ENCODE measurements at regions not wholly inside any gene's neighbourhood (a gene's known extent, or its start where the extent isn't known, plus 50 kb on each side); places are given as distances from the start of the nearest gene placed in this dataset.

DNA sequence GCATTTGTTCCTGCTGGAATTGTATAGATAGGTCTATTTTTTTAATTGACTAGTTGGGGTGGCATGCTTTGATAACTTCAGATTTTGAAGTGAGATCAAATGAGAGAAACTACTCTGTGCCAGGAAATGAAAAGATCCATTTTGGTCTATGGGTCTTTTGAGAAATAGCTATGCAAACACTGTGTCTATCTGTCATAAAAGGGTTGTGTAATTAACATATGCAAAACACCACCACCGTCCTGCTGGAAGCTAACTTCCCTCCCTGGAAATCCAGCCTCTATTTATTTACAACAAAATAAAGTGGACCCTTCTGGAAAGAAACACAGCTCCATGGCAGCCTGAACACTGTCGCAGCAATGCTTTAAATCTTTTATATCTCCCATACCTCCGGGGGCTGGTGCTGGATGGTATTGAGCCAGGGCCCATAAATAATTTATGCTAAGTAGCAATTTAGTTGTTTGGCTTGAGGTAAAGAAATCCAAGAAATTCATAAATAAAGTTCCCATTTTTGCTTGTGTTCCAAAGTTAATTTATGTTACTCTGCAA lies 244.2 kb upstream of the POU3F2 start:
- intact Hi-C loops (cut with micrococcal nuclease) = no loop called here

- intact Hi-C loops (cut with micrococcal nuclease) = no loop called here
Measured at GRCh38 chr6:98590997-98591396, 243.4 kb upstream of the POU3F2 start.

GRCh38 chr6:98593676-98594075 lies 240.7 kb upstream of the POU3F2 start:
- intact Hi-C loops (cut with micrococcal nuclease) = no loop called here

DNA sequence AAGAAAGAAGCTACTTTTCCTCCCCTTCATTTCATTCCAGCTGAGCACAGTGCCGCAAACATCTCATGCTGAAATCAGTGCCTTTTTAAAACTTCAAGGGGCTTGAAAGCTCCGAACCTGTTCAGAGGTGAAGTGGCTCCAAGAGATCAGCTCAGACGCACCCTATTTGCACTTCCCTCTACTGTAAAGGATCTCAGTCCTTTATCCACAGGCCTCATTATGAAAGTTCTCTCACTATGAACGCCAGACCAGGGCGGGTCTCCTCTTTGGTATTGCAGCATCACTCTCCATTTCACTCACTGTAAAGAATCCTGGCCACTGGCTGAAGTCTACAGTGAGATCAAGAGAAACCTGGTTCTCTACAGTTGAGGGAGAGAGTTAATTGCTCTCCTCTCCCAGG lies 232.7 kb upstream of the POU3F2 start:
- intact Hi-C loops (cut with micrococcal nuclease) = no loop called here

DNA sequence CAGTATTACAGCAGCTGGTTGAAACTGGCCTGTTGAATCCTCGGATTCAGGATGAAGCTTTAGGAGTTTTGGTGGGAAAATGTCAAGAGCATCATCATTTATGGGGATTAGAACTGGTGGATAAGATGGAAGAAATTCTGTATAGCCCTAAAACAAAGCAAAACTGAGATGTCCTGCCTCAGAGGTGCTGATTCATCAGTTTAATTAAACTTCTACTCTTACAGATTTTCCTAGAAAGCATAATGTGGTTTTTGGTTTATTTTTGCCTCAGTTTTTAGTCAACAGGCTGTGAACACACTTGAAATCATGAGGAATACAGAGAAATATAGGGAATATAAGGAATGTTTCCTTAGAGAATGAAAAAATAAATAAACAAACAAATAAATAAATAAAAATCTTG lies 228.7 kb upstream of the POU3F2 start:
- intact Hi-C loops (cut with micrococcal nuclease) = no loop called here

- intact Hi-C loops (cut with micrococcal nuclease) = no loop called here
Measured at GRCh38 chr6:98627129-98627775, 207.1 kb upstream of the POU3F2 start.

- intact Hi-C loops (cut with micrococcal nuclease) = no loop called here
Measured at GRCh38 chr6:98633886-98634285, 200.5 kb upstream of the POU3F2 start.

DNA sequence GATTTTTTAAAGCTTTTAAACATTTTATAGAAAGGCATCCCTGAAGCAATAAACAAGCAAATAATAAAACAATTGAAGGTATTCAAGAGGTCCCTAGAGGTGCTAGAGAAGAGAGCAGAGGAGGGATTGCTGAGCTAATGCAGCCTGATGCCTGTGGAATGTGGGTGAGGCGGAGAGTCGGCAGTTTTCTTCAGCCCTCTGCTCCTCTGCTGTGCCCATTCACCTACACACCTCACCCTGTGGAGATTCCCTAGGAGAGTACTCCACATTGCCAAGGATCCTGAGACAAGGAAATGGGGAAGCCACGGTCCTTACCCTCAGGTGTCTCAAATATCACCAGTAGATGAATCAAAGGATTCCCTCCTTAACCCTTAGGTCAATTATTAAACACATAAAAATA lies 199.8 kb upstream of the POU3F2 start:
- intact Hi-C loops (cut with micrococcal nuclease) = no loop called here

GRCh38 chr6:98635191-98635590 lies 199.2 kb upstream of the POU3F2 start:
- intact Hi-C loops (cut with micrococcal nuclease) = no loop called here

GRCh38 chr6:98636941-98637340 lies 197.4 kb upstream of the POU3F2 start:
- intact Hi-C loops (cut with micrococcal nuclease) = no loop called here

DNA sequence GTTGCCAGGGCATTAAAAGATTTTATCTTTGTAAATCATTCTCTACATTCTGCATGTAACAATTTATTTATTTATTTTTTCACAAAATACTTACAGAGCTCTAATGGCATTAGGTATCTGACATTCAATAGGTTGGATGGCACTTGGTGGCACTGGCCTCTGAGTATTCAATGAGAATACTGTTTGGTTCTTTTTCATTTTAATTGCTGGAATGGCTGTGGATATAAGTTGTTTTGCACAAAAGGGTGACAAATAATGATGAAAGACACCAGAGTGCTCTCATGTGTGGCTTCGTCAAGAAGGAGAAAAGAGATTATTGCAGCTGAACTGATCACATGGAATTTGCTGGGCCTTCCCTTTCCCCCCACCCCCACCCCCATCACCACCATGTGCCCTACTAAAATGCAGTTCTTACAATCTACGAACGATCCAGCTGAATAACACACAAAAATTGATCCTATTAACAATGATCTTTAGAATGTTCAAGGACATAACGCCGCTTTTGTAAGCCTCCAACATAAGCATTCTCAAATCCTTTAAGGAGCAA lies 195.2 kb upstream of the POU3F2 start:
- intact Hi-C loops (cut with micrococcal nuclease) = no loop called here

GRCh38 chr6:98640366-98640765 lies 194.0 kb upstream of the POU3F2 start:
- intact Hi-C loops (cut with micrococcal nuclease) = no loop called here

GRCh38 chr6:98641949-98642719 lies 192.2 kb upstream of the POU3F2 start:
- intact Hi-C loops (cut with micrococcal nuclease) = no loop called here

DNA sequence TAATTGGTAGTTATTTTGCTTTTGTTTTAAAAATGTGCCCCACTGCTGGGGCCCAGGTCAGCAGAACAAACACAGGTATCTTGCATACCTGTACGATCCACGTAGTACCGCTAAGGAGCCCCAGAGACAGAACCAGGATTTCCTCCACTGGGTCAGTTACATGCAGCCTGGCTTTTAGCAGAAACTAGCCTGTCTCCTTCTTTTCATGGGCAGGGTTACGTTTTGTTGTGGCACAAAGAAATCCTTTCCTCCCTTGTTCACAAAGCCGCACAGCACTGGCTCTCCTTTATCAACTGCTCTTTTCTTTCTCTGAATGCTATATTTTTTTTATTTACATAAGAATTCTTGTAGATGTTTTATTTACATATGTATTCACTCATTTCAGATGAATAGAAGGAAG lies 190.3 kb upstream of the POU3F2 start:
- intact Hi-C loops (cut with micrococcal nuclease) = no loop called here

DNA sequence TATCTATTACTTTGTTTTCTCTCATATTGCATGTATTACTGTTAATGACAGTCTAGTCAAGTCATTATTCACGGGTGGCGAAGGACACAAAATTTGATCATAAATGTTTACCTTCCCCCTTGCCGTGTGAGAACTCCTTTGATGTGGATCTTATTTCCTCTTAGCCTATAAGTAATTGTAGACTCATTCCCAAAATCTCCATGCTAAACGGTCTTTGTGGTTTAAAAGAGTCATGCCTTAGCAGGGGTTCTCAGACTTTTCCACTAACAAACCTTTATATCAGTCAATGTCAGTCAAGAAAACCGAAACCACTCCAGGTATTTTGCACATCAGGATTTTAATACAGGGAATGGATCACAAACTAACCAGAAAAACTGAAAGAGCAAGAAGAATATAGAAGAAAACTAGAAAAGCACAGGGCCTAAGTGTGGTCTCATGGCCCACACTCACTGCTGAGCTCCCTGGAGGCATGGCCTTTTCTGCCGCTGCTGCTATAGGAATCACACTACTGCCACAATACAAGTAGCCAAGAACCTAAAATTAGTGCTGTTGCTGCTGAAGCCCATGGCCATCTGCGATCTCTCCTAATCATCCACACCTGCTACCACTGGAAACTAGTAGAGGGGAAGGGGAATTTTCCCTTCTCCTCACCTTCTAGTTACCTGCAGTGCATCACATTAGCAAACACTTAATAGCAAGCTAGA lies 186.0 kb upstream of the POU3F2 start:
- intact Hi-C loops (cut with micrococcal nuclease) = no loop called here

DNA sequence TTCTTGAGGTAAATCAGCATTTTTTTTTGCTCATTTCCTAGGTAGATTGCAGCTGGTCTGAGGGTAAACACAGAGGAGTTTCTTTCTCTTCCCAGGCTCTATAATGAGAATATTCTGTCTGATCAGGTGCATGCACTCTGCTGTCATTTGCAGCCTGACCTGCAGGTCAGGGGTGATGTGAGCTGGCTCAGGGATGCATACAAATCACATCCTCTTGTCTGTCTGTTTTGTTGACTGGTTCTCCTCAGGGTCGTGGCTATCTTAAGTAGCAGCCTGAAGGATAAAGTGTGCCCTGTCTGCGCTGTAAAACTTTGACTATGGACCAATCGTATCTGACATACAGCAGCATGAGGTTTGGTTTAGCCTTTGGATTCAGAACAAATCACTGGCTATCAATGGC lies 183.4 kb upstream of the POU3F2 start:
- intact Hi-C loops (cut with micrococcal nuclease) = no loop called here

- intact Hi-C loops (cut with micrococcal nuclease) = no loop called here
Measured at GRCh38 chr6:98653179-98653578, 181.2 kb upstream of the POU3F2 start.

DNA sequence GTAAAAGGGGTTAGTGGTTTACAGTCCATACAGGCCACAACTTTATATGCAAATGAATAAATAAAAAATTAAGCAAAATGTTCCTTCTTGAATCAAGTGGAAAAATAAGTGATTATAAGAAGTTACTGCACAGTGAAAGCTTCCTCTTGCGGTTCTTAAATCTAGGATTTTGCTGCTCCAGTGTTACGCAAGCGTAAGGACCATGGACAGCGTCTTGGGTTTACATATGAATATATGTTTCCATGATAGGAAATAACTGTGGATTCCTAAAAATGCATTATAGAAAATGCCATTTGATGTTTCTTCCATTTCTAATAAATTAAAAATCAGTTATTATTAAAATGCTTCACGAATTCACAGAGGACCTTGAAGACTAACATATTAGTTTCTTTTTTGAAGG lies 176.6 kb upstream of the POU3F2 start:
- intact Hi-C loops (cut with micrococcal nuclease) = no loop called here

DNA sequence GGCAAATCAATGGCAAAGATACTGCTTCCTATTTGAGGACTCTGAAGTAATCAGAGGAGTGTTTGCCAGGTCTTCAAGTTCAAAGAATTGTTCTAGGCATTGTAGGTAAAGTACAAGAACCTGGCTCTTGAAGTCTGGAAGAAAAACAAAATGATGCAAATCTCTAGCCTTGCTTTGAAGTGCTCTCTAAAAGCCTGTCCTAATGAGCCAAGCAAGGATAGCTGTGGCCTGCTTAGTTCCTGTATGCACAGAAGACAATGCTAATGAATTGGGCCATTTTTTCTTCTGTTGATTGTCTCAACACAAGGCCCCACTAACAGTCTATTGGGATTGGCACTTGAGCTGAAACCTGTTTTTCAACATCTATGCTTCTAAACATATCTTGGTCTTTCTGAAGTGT lies 165.0 kb upstream of the POU3F2 start:
- intact Hi-C loops (cut with micrococcal nuclease) = no loop called here

- intact Hi-C loops (cut with micrococcal nuclease) = no loop called here
Measured at GRCh38 chr6:98670045-98670746, 164.2 kb upstream of the POU3F2 start.

Data from T-helper 2 cell treated with Interferon-gamma antibody and Interleukin-4, amounts not matched to agents 100 ng/mL and 5 ng/mL, for 36 hours (primary cell).